ENCODE measurements at regions not wholly inside any gene's neighbourhood (a gene's known extent, or its start where the extent isn't known, plus 50 kb on each side); places are given as distances from the start of the nearest gene placed in this dataset.

- no peak for FAIRE-seq
Observed at GRCh38 chr3:106714400-106714799, 662.8 kb upstream of the CCDC54 start.

GRCh38 chr3:106715286-106715685 is 662.0 kb upstream of the CCDC54 start:
- no peak for DNase-seq (ENCODE audit: insufficient read length, low spot score)
- FAIRE-seq = no peak

More at GRCh38 chr3:106714400-106714799, 662.8 kb upstream of the CCDC54 start:
- no peak for DNase-seq (ENCODE audit: insufficient read length, low spot score)

- no peak for DNase-seq (ENCODE audit: insufficient read length, low spot score)
- no peak for FAIRE-seq
Observed at GRCh38 chr3:106717178-106717780, 660.0 kb upstream of the CCDC54 start.

GRCh38 chr3:106719077-106719476 is 658.2 kb upstream of the CCDC54 start:
- DNase-seq (ENCODE audit: insufficient read length, low spot score) (no peak), FAIRE-seq (no peak)

GRCh38 chr3:106719583-106719982 is 657.7 kb upstream of the CCDC54 start:
- no peak for DNase-seq (ENCODE audit: insufficient read length, low spot score)
- FAIRE-seq = no peak

GRCh38 chr3:106720510-106720909 is 656.7 kb upstream of the CCDC54 start:
- DNase-seq (ENCODE audit: insufficient read length, low spot score) (no peak), FAIRE-seq (no peak)

GRCh38 chr3:106725566-106725965 is 651.7 kb upstream of the CCDC54 start:
- no peak for DNase-seq (ENCODE audit: insufficient read length, low spot score)
- FAIRE-seq = no peak

- peak; percentile 62 for DNase-seq (ENCODE audit: insufficient read length, low spot score)
- FAIRE-seq = peak; percentile 81
Observed at GRCh38 chr3:106728315-106729098, 648.7 kb upstream of the CCDC54 start.

- FAIRE-seq (no peak), DNase-seq (ENCODE audit: insufficient read length, low spot score) (no peak)
Observed at GRCh38 chr3:106729481-106729880, 647.8 kb upstream of the CCDC54 start.

- no peak for DNase-seq (ENCODE audit: insufficient read length, low spot score)
- FAIRE-seq = no peak
Observed at GRCh38 chr3:106731230-106731629, 646.0 kb upstream of the CCDC54 start.

- FAIRE-seq = no peak
Observed at GRCh38 chr3:106734712-106735111, 642.5 kb upstream of the CCDC54 start.

GRCh38 chr3:106737265-106737664 is 640.0 kb upstream of the CCDC54 start:
- DNase-seq (ENCODE audit: insufficient read length, low spot score) = no peak
- no peak for FAIRE-seq

More at GRCh38 chr3:106734712-106735111, 642.5 kb upstream of the CCDC54 start:
- no peak for DNase-seq (ENCODE audit: insufficient read length, low spot score)

- FAIRE-seq (no peak), DNase-seq (ENCODE audit: insufficient read length, low spot score) (no peak)
Observed at GRCh38 chr3:106740116-106740515, 637.1 kb upstream of the CCDC54 start.

- FAIRE-seq = no peak
- no peak for DNase-seq (ENCODE audit: insufficient read length, low spot score)
Observed at GRCh38 chr3:106745344-106746168, 631.7 kb upstream of the CCDC54 start.

GRCh38 chr3:106746286-106746685 is 631.0 kb upstream of the CCDC54 start:
- no peak for DNase-seq (ENCODE audit: insufficient read length, low spot score)
- FAIRE-seq = no peak

GRCh38 chr3:106748472-106749262 is 628.6 kb upstream of the CCDC54 start:
- DNase-seq (ENCODE audit: insufficient read length, low spot score) (no peak), FAIRE-seq (no peak)

GRCh38 chr3:106750092-106750491 is 627.1 kb upstream of the CCDC54 start:
- DNase-seq (ENCODE audit: insufficient read length, low spot score) (no peak), FAIRE-seq (no peak)

- FAIRE-seq (no peak), DNase-seq (ENCODE audit: insufficient read length, low spot score) (no peak)
Observed at GRCh38 chr3:106755336-106755735, 621.9 kb upstream of the CCDC54 start.

- FAIRE-seq (no peak), DNase-seq (ENCODE audit: insufficient read length, low spot score) (no peak)
Observed at GRCh38 chr3:106756901-106757300, 620.3 kb upstream of the CCDC54 start.

GRCh38 chr3:106758459-106758858 is 618.8 kb upstream of the CCDC54 start:
- FAIRE-seq = no peak

GRCh38 chr3:106759731-106760130 is 617.5 kb upstream of the CCDC54 start:
- FAIRE-seq (no peak), DNase-seq (ENCODE audit: insufficient read length, low spot score) (no peak)

More at GRCh38 chr3:106758459-106758858, 618.8 kb upstream of the CCDC54 start:
- DNase-seq (ENCODE audit: insufficient read length, low spot score) = no peak
